ENCODE measurements at regions not wholly inside any gene's neighbourhood (a gene's known extent, or its start where the extent isn't known, plus 50 kb on each side); places are given as distances from the start of the nearest gene placed in this dataset.

DNA sequence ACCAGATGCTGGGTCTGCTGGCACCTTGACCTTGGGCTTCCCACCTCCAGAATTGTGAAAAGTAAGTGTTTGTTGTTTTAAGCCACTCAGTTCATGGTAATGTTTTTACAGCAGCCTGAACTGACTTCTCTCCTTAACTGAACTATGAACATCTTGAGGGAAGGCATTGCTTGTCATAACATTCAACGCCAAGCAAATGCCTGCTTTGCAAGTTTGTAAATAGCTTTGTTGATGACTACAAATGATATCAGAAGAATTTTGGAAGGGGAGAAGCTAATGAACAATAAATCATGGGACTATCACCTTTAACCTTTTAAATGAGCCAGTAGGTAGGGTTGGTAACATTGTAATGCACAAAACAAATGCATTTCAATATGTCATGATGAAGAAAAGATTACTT is 402.4 kb upstream of the ADARB2 start:
- Mint-ChIP-seq H3K27me3 (peaks cover 2% of the 10 kb centered on the region), H3K27ac (no peak overlapping the region), H3K36me3 (ENCODE audit: low read depth) (no peaks in the 10 kb centered on the region), H3K9me3 (no peaks in the 10 kb centered on the region), H3K4me3 (no peak overlapping the region), H3K4me1 (no peaks in the 10 kb centered on the region)
- CTCF ChIA-PET: no interaction called here
- no peak for DNase-seq
- POLR2A ChIA-PET: no interaction called here

DNA sequence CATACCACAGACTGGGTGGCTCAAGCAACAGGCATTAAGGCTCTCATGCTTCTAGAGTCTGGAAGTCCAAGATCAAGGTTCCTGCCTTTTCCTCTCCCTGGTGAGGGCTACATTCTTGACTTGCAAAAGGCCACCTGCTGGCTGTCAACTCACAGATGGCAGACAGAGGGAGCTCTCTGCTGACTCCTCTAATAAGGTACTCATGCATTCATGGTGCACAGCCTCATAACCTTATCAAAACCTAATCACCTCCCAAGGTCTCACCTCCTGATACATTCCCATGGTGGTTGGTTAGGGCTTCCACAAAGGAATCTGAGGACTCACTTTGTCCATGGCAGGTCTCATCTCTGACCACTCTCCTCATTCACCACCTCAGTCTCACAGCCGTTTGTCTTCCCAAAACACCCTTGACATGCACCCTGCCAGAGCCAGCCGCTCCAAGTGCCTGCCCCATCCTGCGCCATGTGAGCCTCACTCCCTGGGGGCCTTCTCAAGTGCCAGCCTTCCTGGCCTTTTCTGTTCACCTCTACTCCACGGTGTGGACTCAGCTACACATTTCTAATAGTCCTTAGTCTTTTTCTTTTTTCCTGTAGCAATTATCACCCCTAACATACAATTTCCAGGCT is 400.3 kb upstream of the ADARB2 start:
- Mint-ChIP-seq H3K4me3 (no peak overlapping the region), H3K9me3 (no peaks in the 10 kb centered on the region), H3K27me3 (peaks cover 2% of the 10 kb centered on the region), H3K36me3 (ENCODE audit: low read depth) (no peaks in the 10 kb centered on the region), H3K27ac (no peak overlapping the region), H3K4me1 (no peaks in the 10 kb centered on the region)
- DNase-seq: peak; percentile 14
- ChIA-PET POLR2A (no interaction called here), CTCF (no interaction called here)

- H3K36me3 Mint-ChIP-seq (ENCODE audit: low read depth): no peaks in the 10 kb centered on the region
- ChIA-PET CTCF (no interaction called here), POLR2A (no interaction called here)
- no peak for DNase-seq
- no peak overlapping the region for H3K27ac Mint-ChIP-seq
- no peaks in the 10 kb centered on the region for H3K27me3 Mint-ChIP-seq
- no peaks in the 10 kb centered on the region for H3K9me3 Mint-ChIP-seq
- H3K4me3 Mint-ChIP-seq: no peak overlapping the region
- no peaks in the 10 kb centered on the region for H3K4me1 Mint-ChIP-seq
Observed at GRCh38 chr10:2130705-2131305, 393.5 kb upstream of the ADARB2 start.

DNA sequence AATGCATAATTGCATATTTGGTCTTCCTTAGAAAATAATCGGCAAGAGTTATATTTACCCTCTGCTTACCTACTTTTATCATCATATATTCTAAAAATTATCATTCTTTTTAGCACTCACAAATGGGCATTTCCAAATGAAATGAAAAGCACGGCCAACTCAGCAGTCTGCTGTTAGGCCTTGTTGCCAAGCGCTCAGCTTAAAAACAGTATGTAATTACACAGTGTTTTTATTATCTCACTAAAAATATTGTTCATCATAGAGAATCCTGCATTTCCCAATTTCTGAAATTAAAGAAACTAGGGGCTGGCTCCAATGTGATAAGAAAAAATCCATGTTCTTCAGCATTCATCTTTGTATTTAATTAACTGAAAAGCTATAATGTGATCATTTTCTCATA is 391.7 kb upstream of the ADARB2 start:
- DNase-seq: no peak
- Mint-ChIP-seq H3K36me3 (ENCODE audit: low read depth) (no peaks in the 10 kb centered on the region), H3K27ac (no peak overlapping the region), H3K4me1 (no peaks in the 10 kb centered on the region), H3K27me3 (no peaks in the 10 kb centered on the region), H3K4me3 (no peak overlapping the region), H3K9me3 (no peaks in the 10 kb centered on the region)
- ChIA-PET POLR2A (no interaction called here), CTCF (no interaction called here)

GRCh38 chr10:2124135-2124534 is 386.8 kb upstream of the ADARB2 start:
- CTCF ChIA-PET: no interaction called here
- no peak for DNase-seq
- no peak overlapping the region for H3K27ac Mint-ChIP-seq
- no peak overlapping the region for H3K4me3 Mint-ChIP-seq
- peaks cover 3% of the 10 kb centered on the region for H3K27me3 Mint-ChIP-seq
- H3K4me1 Mint-ChIP-seq: no peaks in the 10 kb centered on the region
- H3K36me3 Mint-ChIP-seq (ENCODE audit: low read depth): no peaks in the 10 kb centered on the region
- POLR2A ChIA-PET: no interaction called here
- H3K9me3 Mint-ChIP-seq: no peaks in the 10 kb centered on the region

DNA sequence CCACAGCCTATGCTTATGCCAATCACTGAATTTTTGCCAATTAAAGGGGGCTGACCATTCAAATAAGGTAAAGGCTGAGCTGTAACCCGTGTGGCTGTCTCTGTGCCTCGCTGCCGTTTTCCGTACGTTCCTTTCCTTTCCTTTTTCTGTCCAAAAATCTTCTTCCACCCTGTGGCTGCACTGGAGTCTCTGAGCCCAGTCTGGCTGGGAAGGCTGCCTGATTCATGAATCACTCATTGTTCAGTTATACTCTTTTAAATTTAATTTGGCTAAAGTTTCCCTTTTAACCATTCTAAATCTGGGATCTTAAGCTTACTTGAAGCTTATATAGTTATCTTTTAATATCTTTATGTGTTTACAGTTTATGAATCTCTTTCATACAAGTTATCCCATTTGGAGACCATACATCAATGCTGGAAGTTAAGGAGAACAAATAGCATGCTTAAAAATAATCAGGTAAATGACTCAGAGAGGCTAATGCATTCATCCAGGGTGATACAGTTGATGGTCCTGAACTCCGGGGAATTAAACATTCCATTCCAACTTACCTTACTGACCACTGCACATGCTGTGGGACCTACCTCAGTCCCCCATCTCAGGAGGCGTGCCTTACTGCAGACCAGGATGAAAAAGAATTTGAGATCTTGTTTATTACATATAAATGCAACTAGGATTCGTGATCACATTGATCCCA is 385.3 kb upstream of the ADARB2 start:
- Mint-ChIP-seq H3K4me3 (no peak overlapping the region), H3K27me3 (peaks cover 3% of the 10 kb centered on the region), H3K27ac (no peak overlapping the region), H3K4me1 (no peaks in the 10 kb centered on the region), H3K9me3 (no peaks in the 10 kb centered on the region), H3K36me3 (ENCODE audit: low read depth) (no peaks in the 10 kb centered on the region)
- POLR2A ChIA-PET: no interaction called here
- CTCF ChIA-PET: no interaction called here
- DNase-seq: no peak

DNA sequence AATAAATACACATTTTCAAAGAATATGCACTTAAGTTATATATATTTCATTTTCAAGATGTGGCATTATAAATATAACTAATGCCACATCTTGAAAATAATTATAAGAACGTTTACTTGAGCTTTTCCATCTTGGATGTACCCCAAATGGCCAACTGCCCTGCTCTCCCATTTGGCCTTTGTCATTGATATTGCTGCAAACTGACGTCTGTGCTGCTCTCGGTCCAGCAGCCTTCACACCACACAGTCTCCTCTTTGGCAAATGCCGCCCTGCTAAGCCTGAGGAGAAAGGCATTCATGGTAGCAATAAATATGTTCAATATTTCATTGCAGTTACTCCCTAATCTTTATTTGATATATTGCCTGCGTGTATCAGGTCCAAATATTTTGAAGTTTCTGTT is 384.6 kb upstream of the ADARB2 start:
- peaks cover 3% of the 10 kb centered on the region for H3K27me3 Mint-ChIP-seq
- no peak overlapping the region for H3K27ac Mint-ChIP-seq
- no peaks in the 10 kb centered on the region for H3K4me1 Mint-ChIP-seq
- no peaks in the 10 kb centered on the region for H3K9me3 Mint-ChIP-seq
- ChIA-PET CTCF (no interaction called here), POLR2A (no interaction called here)
- H3K36me3 Mint-ChIP-seq (ENCODE audit: low read depth): no peaks in the 10 kb centered on the region
- DNase-seq: no peak
- H3K4me3 Mint-ChIP-seq: no peak overlapping the region

- ChIA-PET CTCF (no interaction called here), POLR2A (no interaction called here)
- Mint-ChIP-seq H3K9me3 (no peaks in the 10 kb centered on the region), H3K4me1 (no peaks in the 10 kb centered on the region), H3K27me3 (peaks cover 3% of the 10 kb centered on the region), H3K27ac (no peak overlapping the region), H3K4me3 (no peak overlapping the region), H3K36me3 (ENCODE audit: low read depth) (no peaks in the 10 kb centered on the region)
- no peak for DNase-seq
Observed at GRCh38 chr10:2121315-2121714, 384.0 kb upstream of the ADARB2 start.

GRCh38 chr10:2120746-2121145 is 383.4 kb upstream of the ADARB2 start:
- Mint-ChIP-seq H3K4me1 (no peaks in the 10 kb centered on the region), H3K27ac (no peak overlapping the region), H3K9me3 (no peaks in the 10 kb centered on the region), H3K27me3 (peaks cover 3% of the 10 kb centered on the region), H3K36me3 (ENCODE audit: low read depth) (no peaks in the 10 kb centered on the region), H3K4me3 (no peak overlapping the region)
- no peak for DNase-seq
- ChIA-PET POLR2A (no interaction called here), CTCF (no interaction called here)

GRCh38 chr10:2119316-2119715 is 382.0 kb upstream of the ADARB2 start:
- no peaks in the 10 kb centered on the region for H3K36me3 Mint-ChIP-seq (ENCODE audit: low read depth)
- H3K27ac Mint-ChIP-seq: no peak overlapping the region
- peaks cover 3% of the 10 kb centered on the region for H3K27me3 Mint-ChIP-seq
- H3K9me3 Mint-ChIP-seq: no peaks in the 10 kb centered on the region
- ChIA-PET CTCF (no interaction called here), POLR2A (no interaction called here)
- H3K4me3 Mint-ChIP-seq: no peak overlapping the region
- H3K4me1 Mint-ChIP-seq: no peaks in the 10 kb centered on the region
- DNase-seq: no peak

DNA sequence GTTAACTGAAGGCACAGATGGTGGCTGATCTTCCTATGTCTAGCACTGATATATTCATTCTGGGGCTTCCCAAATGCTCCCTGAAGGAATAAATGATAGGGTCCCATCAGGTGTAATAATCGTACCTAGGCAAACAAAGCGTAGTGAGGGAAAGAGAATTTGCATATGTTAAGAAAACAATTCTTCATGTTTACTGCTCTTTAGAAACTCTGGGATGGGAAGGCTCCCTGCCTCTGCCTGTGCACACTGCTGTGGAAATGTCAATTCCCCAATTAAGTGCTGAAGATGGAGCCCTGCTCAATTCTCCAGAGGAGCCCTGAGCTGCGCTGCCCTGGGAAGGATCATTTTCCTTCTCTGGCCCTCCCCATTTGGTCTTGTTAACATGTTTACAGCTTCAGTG is 380.9 kb upstream of the ADARB2 start:
- no peak overlapping the region for H3K4me3 Mint-ChIP-seq
- H3K27me3 Mint-ChIP-seq: peaks cover 3% of the 10 kb centered on the region
- no peaks in the 10 kb centered on the region for H3K4me1 Mint-ChIP-seq
- POLR2A ChIA-PET: no interaction called here
- no peak overlapping the region for H3K27ac Mint-ChIP-seq
- H3K36me3 Mint-ChIP-seq (ENCODE audit: low read depth): no peaks in the 10 kb centered on the region
- no peaks in the 10 kb centered on the region for H3K9me3 Mint-ChIP-seq
- DNase-seq: no peak
- CTCF ChIA-PET: no interaction called here

DNA sequence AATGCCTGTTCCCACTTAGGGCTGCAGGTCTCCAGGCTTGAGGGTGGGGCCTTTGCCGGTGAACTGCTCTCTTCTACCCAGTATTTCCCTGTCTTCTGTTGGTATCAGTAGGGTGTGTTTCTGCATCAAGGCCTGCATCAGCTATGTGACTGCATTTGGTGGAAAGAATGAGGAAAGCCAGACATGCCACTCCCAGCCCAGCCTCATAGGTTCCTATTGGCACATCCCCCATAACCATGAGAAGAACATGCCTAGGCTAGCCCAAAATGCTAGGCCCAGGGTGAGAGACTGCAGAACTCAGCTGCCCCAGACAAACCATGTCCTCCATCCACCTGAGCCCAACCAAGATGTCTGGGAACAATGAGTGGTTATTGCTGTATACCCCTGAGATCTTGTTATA is 380.3 kb upstream of the ADARB2 start:
- Mint-ChIP-seq H3K27ac (no peak overlapping the region), H3K4me3 (no peak overlapping the region), H3K36me3 (ENCODE audit: low read depth) (no peaks in the 10 kb centered on the region), H3K9me3 (no peaks in the 10 kb centered on the region), H3K4me1 (no peaks in the 10 kb centered on the region), H3K27me3 (peaks cover 3% of the 10 kb centered on the region)
- POLR2A ChIA-PET: no interaction called here
- CTCF ChIA-PET: no interaction called here
- DNase-seq: no peak

- no peak for DNase-seq
- Mint-ChIP-seq H3K27ac (no peak overlapping the region), H3K4me1 (no peaks in the 10 kb centered on the region), H3K4me3 (no peak overlapping the region), H3K27me3 (no peaks in the 10 kb centered on the region), H3K9me3 (no peaks in the 10 kb centered on the region), H3K36me3 (ENCODE audit: low read depth) (no peaks in the 10 kb centered on the region)
- POLR2A ChIA-PET: no interaction called here
- CTCF ChIA-PET: no interaction called here
Observed at GRCh38 chr10:2111965-2112364, 374.6 kb upstream of the ADARB2 start.

- CTCF ChIA-PET: no interaction called here
- Mint-ChIP-seq H3K4me3 (no peak overlapping the region), H3K4me1 (no peaks in the 10 kb centered on the region), H3K9me3 (no peaks in the 10 kb centered on the region), H3K27me3 (no peaks in the 10 kb centered on the region), H3K27ac (no peak overlapping the region), H3K36me3 (ENCODE audit: low read depth) (no peaks in the 10 kb centered on the region)
- POLR2A ChIA-PET: no interaction called here
- DNase-seq: no peak
Observed at GRCh38 chr10:2108496-2108895, 371.2 kb upstream of the ADARB2 start.

Data from activated CD4-positive, alpha-beta T cell treated with anti-CD3 and anti-CD28 coated beads, Interleukin-2, amount 10 ng/mL, durations not matched to agents 7 days and 5 days (primary cell).